WTC11 (cell line): ENCODE measurements at regions not wholly inside any gene's neighbourhood (a gene's known extent, or its start where the extent isn't known, plus 50 kb on each side); places are given as distances from the start of the nearest gene placed in this dataset.

Source experiments
- ATAC-seq: fragments of 200-7000 bp; cut with Tn5 transposase; 2 replicates; pipeline ENCODE4 v1.10.0; 2021; ENCODE audit warnings: mild to moderate bottlenecking, moderate library complexity
- CTCF ChIA-PET: fragments of 300-600 bp; sonication (Branson Sonifier 250); formaldehyde crosslinking; loops from one replicate; lab custom pipeline; 2021; ENCODE audit warnings: antibody characterized with exemption; lab: Charles Lee
- POLR2A ChIA-PET: fragments of 350-600 bp; sonication (Branson Sonifier 250); formaldehyde crosslinking; loops from one replicate; lab custom pipeline; 2021; ENCODE audit warnings: antibody characterized with exemption; lab: Charles Lee
- DNase-seq: peaks from one replicate; pipeline ENCODE4 v3.0.0; 2021; ENCODE audit warnings: low spot score
- H3K27ac Mint-ChIP-seq: 2 replicates; pipeline ENCODE4 v1.8.0; 2021; ENCODE audit warnings: mixed read lengths
- H3K27me3 Mint-ChIP-seq: 2 replicates; pipeline ENCODE4 v1.8.0; 2021; ENCODE audit warnings: low read depth, mild to moderate bottlenecking, moderate library complexity, mixed read lengths
- H3K36me3 Mint-ChIP-seq: 2 replicates; pipeline ENCODE4 v1.8.0; 2021; ENCODE audit warnings: mixed read lengths
- H3K4me1 Mint-ChIP-seq: 2 replicates; pipeline ENCODE4 v1.8.0; 2022; ENCODE audit warnings: mixed read lengths
- H3K4me3 Mint-ChIP-seq: 2 replicates; pipeline ENCODE4 v1.8.0; 2021; ENCODE audit warnings: mild to moderate bottlenecking, moderate library complexity, mixed read lengths
- H3K9me3 Mint-ChIP-seq: 2 replicates; pipeline ENCODE4 v1.8.0; 2021; ENCODE audit warnings: mixed read lengths
- ARID4B ChIP-seq: sonication (generic); formaldehyde crosslinking; IDR thresholded peaks from 2 replicates; pipeline ENCODE4 v1.8.0; 2023; ENCODE audit warnings: missing genetic modification reagents, mild to moderate bottlenecking, borderline replicate concordance
- CREB1 ChIP-seq: sonication (generic); formaldehyde crosslinking; IDR thresholded peaks from 2 replicates; pipeline ENCODE4 v1.8.0; 2023; ENCODE audit warnings: mild to moderate bottlenecking, missing genetic modification reagents
- EMX1 ChIP-seq: fragments of 250-450 bp; sonication (Bioruptor Pico); IDR thresholded peaks from 2 replicates; pipeline ENCODE4 v1.8.0; 2021; ENCODE audit warnings: mild to moderate bottlenecking
- GRHL2 ChIP-seq: fragments of 250-450 bp; sonication (Bioruptor Pico); IDR thresholded peaks from 2 replicates; pipeline ENCODE4 v1.8.0; 2022; ENCODE audit warnings: mild to moderate bottlenecking, moderate library complexity; ENCODE audit not compliant: insufficient replicate concordance, severe bottlenecking
- KAT7 ChIP-seq: sonication (generic); formaldehyde crosslinking; IDR thresholded peaks from 2 replicates; pipeline ENCODE4 v1.8.1; 2023; ENCODE audit warnings: missing genetic modification reagents, mild to moderate bottlenecking, borderline replicate concordance
- NR2C2 ChIP-seq: sonication (generic); formaldehyde crosslinking; IDR thresholded peaks from 2 replicates; pipeline ENCODE4 v1.8.0; 2022; ENCODE audit warnings: mild to moderate bottlenecking, missing genetic modification reagents
- NR3C1 ChIP-seq: sonication (generic); formaldehyde crosslinking; conservative IDR thresholded peaks from 2 replicates; pipeline ENCODE4 v1.8.1; 2023; ENCODE audit warnings: low read depth, mild to moderate bottlenecking, missing genetic modification reagents
- RELA ChIP-seq: sonication (generic); formaldehyde crosslinking; IDR thresholded peaks from 2 replicates; pipeline ENCODE4 v1.8.1; 2022; ENCODE audit warnings: missing genetic modification reagents, mild to moderate bottlenecking, borderline replicate concordance
- SMAD3 ChIP-seq: sonication (generic); formaldehyde crosslinking; IDR thresholded peaks from 2 replicates; pipeline ENCODE4 v1.8.0; 2022; ENCODE audit warnings: missing genetic modification reagents, mild to moderate bottlenecking, borderline replicate concordance
- TP53 ChIP-seq: sonication (generic); formaldehyde crosslinking; IDR thresholded peaks from 2 replicates; pipeline ENCODE4 v1.8.1; 2023; ENCODE audit warnings: mild to moderate bottlenecking, missing genetic modification reagents
- USF2 ChIP-seq: sonication (generic); formaldehyde crosslinking; IDR thresholded peaks from 2 replicates; pipeline ENCODE4 v1.8.1; 2023; ENCODE audit warnings: mild to moderate bottlenecking, missing genetic modification reagents, moderate library complexity
- ZBTB21 ChIP-seq: sonication (generic); formaldehyde crosslinking; IDR thresholded peaks from 2 replicates; pipeline ENCODE4 v1.8.1; 2023; ENCODE audit warnings: mild to moderate bottlenecking, missing genetic modification reagents, borderline replicate concordance
- ZNF263 ChIP-seq: sonication (generic); formaldehyde crosslinking; IDR thresholded peaks from 2 replicates; pipeline ENCODE4 v1.8.1; 2022; ENCODE audit warnings: low read depth, mild to moderate bottlenecking, moderate library complexity, missing genetic modification reagents
- TF ChIP-seq, protein P1 (sequence below): sonication (generic); formaldehyde crosslinking; IDR thresholded peaks from 2 replicates; pipeline ENCODE4 v1.8.0; 2023; ENCODE audit warnings: mild to moderate bottlenecking, missing genetic modification reagents
- TF ChIP-seq, protein P2 (sequence below): fragments of 250-450 bp; sonication (Bioruptor Pico); IDR thresholded peaks from 2 replicates; pipeline ENCODE4 v1.8.0; 2021; ENCODE audit warnings: mild to moderate bottlenecking
- TF ChIP-seq, protein P3 (sequence below): sonication (generic); formaldehyde crosslinking; IDR thresholded peaks from 2 replicates; pipeline ENCODE4 v1.8.1; 2023; ENCODE audit warnings: mild to moderate bottlenecking, missing genetic modification reagents, borderline replicate concordance
- TF ChIP-seq, protein P4 (sequence below): fragments of 200-600 bp; IDR thresholded peaks from 2 replicates; pipeline ENCODE4 v1.8.0; 2022; ENCODE audit warnings: antibody characterized with exemption

DNA sequence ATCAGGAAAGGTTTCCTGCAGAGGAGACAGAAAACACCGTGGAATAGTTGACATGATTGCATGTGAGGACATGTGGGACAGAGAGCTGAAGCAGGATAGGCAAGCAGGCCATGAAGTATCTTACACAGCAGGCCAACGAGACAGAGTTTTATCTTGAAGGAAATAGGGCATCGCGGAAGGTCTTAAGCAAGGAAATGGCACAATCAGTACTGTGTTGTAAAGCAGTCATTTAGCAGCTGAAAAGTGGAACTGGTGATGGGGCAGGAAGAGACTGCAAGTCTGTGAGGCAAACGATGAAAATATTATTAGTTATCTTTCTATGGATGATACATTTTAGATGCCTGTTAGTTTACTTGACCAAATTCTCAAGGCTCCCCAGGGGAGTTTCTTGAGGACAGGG lies 535.1 kb downstream of the SOX2 start:
- ChIA-PET POLR2A (interaction anchor here (0.7 kb wide), 1 partner anchor 489 kb away, joined by 4 read pairs; no protein-coding TSS in a partner anchor), CTCF (interaction anchor here (0.7 kb wide), 1 partner anchor 547 kb away, joined by 3 read pairs; no protein-coding TSS in a partner anchor)
- ATAC-seq (no peak), DNase-seq (no peak)
- TF ChIP-seq RELA (no peak), KAT7 (CRISPR knock-in tag) (no peak), NR3C1 (CRISPR knock-in tag) (no peak), SMAD3 (CRISPR knock-in tag) (no peak), ZBTB21 (CRISPR knock-in tag) (no peak), GRHL2 (CRISPR knock-in tag) (no peak), ZNF263 (CRISPR knock-in tag) (no peak), NR2C2 (CRISPR knock-in tag) (no peak), USF2 (CRISPR knock-in tag) (no peak)
- TF ChIP-seq, protein P1, sequence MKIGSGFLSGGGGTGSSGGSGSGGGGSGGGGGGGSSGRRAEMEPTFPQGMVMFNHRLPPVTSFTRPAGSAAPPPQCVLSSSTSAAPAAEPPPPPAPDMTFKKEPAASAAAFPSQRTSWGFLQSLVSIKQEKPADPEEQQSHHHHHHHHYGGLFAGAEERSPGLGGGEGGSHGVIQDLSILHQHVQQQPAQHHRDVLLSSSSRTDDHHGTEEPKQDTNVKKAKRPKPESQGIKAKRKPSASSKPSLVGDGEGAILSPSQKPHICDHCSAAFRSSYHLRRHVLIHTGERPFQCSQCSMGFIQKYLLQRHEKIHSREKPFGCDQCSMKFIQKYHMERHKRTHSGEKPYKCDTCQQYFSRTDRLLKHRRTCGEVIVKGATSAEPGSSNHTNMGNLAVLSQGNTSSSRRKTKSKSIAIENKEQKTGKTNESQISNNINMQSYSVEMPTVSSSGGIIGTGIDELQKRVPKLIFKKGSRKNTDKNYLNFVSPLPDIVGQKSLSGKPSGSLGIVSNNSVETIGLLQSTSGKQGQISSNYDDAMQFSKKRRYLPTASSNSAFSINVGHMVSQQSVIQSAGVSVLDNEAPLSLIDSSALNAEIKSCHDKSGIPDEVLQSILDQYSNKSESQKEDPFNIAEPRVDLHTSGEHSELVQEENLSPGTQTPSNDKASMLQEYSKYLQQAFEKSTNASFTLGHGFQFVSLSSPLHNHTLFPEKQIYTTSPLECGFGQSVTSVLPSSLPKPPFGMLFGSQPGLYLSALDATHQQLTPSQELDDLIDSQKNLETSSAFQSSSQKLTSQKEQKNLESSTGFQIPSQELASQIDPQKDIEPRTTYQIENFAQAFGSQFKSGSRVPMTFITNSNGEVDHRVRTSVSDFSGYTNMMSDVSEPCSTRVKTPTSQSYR (CRISPR knock-in tag): no peak
- TF ChIP-seq, protein P2, sequence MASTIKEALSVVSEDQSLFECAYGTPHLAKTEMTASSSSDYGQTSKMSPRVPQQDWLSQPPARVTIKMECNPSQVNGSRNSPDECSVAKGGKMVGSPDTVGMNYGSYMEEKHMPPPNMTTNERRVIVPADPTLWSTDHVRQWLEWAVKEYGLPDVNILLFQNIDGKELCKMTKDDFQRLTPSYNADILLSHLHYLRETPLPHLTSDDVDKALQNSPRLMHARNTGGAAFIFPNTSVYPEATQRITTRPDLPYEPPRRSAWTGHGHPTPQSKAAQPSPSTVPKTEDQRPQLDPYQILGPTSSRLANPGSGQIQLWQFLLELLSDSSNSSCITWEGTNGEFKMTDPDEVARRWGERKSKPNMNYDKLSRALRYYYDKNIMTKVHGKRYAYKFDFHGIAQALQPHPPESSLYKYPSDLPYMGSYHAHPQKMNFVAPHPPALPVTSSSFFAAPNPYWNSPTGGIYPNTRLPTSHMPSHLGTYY (CRISPR knock-in tag): no peak
- TF ChIP-seq, protein P3, sequence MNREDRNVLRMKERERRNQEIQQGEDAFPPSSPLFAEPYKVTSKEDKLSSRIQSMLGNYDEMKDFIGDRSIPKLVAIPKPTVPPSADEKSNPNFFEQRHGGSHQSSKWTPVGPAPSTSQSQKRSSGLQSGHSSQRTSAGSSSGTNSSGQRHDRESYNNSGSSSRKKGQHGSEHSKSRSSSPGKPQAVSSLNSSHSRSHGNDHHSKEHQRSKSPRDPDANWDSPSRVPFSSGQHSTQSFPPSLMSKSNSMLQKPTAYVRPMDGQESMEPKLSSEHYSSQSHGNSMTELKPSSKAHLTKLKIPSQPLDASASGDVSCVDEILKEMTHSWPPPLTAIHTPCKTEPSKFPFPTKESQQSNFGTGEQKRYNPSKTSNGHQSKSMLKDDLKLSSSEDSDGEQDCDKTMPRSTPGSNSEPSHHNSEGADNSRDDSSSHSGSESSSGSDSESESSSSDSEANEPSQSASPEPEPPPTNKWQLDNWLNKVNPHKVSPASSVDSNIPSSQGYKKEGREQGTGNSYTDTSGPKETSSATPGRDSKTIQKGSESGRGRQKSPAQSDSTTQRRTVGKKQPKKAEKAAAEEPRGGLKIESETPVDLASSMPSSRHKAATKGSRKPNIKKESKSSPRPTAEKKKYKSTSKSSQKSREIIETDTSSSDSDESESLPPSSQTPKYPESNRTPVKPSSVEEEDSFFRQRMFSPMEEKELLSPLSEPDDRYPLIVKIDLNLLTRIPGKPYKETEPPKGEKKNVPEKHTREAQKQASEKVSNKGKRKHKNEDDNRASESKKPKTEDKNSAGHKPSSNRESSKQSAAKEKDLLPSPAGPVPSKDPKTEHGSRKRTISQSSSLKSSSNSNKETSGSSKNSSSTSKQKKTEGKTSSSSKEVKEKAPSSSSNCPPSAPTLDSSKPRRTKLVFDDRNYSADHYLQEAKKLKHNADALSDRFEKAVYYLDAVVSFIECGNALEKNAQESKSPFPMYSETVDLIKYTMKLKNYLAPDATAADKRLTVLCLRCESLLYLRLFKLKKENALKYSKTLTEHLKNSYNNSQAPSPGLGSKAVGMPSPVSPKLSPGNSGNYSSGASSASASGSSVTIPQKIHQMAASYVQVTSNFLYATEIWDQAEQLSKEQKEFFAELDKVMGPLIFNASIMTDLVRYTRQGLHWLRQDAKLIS: no peak
- TF ChIP-seq, protein P4, sequence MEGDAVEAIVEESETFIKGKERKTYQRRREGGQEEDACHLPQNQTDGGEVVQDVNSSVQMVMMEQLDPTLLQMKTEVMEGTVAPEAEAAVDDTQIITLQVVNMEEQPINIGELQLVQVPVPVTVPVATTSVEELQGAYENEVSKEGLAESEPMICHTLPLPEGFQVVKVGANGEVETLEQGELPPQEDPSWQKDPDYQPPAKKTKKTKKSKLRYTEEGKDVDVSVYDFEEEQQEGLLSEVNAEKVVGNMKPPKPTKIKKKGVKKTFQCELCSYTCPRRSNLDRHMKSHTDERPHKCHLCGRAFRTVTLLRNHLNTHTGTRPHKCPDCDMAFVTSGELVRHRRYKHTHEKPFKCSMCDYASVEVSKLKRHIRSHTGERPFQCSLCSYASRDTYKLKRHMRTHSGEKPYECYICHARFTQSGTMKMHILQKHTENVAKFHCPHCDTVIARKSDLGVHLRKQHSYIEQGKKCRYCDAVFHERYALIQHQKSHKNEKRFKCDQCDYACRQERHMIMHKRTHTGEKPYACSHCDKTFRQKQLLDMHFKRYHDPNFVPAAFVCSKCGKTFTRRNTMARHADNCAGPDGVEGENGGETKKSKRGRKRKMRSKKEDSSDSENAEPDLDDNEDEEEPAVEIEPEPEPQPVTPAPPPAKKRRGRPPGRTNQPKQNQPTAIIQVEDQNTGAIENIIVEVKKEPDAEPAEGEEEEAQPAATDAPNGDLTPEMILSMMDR: no peak
- peaks cover 10% of the 10 kb centered on the region for H3K4me1 Mint-ChIP-seq
- peaks cover 12% of the 10 kb centered on the region for H3K9me3 Mint-ChIP-seq
- no peak overlapping the region; the same call in 1 of the 2 replicates for H3K27ac Mint-ChIP-seq
- no peaks in the 10 kb centered on the region for H3K36me3 Mint-ChIP-seq
- no peak overlapping the region for H3K4me3 Mint-ChIP-seq
- no peaks in the 10 kb centered on the region for H3K27me3 Mint-ChIP-seq

GRCh38 chr3:182248349-182248880 lies 536.7 kb downstream of the SOX2 start:
- Mint-ChIP-seq H3K36me3 (no peaks in the 10 kb centered on the region), H3K4me1 (peaks cover 21% of the 10 kb centered on the region), H3K9me3 (peaks cover 12% of the 10 kb centered on the region), H3K4me3 (no peak overlapping the region), H3K27me3 (no peaks in the 10 kb centered on the region), H3K27ac (no peak overlapping the region)
- CTCF ChIA-PET: no interaction called here
- DNase-seq (no peak), ATAC-seq (no peak; the same call in 1 of the 2 replicates)
- POLR2A ChIA-PET: no interaction called here
- TF ChIP-seq CREB1 (CRISPR knock-in tag): no peak
- TF ChIP-seq TP53 (CRISPR knock-in tag): no peak
- no peak for TF ChIP-seq ARID4B (CRISPR knock-in tag)
- no peak for TF ChIP-seq EMX1 (CRISPR knock-in tag)
